VCaP (cell line): ENCODE measurements at regions not wholly inside any gene's neighbourhood (a gene's known extent, or its start where the extent isn't known, plus 50 kb on each side); places are given as distances from the start of the nearest gene placed in this dataset.

ENCODE experiments used
- H3K27ac ChIP-seq: fragments of 450-650 bp; 2 replicates; pipeline ENCODE4 v1.5.1; 2017
- TF ChIP-seq, protein P1 (sequence below): fragments of 450-650 bp; conservative IDR thresholded peaks from 2 replicates; pipeline ENCODE4 v1.5.1; 2017; ENCODE audit warnings: mild to moderate bottlenecking, moderate library complexity

DNA sequence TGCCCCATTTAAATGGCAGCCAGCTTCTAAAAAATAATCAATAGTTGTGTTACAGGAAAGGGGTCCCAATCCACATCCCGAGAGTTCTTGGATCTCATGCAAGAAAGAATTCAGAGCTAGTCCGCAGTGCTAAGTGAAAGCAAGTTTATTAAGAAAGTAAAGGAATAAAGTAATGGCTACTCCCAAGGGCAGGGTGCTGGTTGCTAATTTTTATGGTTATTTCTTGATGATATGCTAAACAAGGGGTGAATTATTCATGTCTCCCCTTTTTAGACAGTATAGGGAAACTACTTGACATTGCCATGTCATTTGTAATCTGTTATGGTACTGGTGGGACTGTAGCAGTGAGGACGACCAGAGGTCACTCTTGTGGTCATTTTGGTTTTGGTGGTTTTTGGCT, 591.3 kb downstream of the LRFN5 start:
- TF ChIP-seq, protein P1, sequence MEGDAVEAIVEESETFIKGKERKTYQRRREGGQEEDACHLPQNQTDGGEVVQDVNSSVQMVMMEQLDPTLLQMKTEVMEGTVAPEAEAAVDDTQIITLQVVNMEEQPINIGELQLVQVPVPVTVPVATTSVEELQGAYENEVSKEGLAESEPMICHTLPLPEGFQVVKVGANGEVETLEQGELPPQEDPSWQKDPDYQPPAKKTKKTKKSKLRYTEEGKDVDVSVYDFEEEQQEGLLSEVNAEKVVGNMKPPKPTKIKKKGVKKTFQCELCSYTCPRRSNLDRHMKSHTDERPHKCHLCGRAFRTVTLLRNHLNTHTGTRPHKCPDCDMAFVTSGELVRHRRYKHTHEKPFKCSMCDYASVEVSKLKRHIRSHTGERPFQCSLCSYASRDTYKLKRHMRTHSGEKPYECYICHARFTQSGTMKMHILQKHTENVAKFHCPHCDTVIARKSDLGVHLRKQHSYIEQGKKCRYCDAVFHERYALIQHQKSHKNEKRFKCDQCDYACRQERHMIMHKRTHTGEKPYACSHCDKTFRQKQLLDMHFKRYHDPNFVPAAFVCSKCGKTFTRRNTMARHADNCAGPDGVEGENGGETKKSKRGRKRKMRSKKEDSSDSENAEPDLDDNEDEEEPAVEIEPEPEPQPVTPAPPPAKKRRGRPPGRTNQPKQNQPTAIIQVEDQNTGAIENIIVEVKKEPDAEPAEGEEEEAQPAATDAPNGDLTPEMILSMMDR: no peak
- no peak overlapping the region for H3K27ac ChIP-seq

DNA sequence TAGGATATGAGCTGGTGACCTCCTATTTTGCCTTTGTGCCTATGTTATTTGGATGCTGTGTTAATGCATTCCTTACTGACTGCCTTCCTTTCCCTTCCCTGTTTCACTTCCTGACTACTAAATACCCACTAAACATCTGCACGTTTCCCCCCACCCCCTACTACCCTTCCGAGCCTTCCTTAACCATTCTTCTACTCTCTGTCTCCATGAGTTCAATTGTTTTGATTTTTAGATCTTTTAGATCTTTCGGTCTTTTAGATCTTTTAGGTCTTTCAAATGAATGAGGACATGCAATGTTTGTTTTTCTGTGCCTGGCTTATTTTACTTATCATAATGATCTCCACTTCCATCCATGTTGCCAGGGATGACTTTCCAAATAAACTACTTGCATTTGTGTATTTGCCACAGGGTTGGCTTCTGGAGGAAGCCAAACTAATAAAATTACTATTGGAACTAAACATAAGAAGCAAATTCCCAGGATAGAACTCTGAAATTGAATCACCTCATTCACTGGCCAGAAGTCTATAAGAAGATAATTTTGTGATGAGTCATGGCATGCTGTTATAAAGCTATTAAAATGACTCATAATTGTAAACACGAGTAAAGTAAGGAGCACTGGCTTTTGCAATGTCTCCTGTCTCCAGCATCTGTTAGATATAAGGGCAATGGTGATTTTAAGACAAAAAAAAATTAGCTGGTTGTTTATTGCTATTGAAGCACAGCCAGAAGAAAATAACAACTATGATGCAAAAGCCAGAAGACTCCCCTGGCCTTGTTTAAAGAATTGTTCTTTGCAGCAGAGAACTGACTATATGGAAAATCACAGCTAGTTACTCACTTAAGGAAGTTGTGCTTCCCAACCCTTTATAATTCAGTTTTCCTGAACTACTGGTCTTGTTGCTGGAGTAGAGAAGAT, 586.3 kb downstream of the LRFN5 start:
- no peak overlapping the region for H3K27ac ChIP-seq

DNA sequence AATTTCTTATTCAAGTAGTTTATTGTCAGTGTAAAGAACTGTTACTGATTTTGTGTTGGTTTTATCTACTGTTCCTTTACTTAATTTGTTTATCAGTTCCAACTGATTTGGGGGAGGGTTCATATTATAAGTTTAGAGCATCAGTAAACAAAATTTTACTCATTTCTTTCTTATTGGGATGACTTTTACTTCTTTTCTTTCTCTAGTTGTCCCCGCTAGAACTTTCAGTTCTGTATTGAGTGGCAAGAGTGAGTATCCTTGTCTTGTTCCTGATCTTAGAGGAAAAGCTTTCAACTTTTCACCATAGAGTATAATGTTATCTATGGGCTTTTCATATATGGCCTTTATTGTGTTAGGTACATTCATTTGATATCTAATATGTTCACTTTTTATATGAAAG, 584.1 kb downstream of the LRFN5 start:
- TF ChIP-seq, protein P1: no peak
- H3K27ac ChIP-seq: no peak overlapping the region

More for the DNA sequence above, 586.3 kb downstream of the LRFN5 start:
- TF ChIP-seq, protein P1: no peak

DNA sequence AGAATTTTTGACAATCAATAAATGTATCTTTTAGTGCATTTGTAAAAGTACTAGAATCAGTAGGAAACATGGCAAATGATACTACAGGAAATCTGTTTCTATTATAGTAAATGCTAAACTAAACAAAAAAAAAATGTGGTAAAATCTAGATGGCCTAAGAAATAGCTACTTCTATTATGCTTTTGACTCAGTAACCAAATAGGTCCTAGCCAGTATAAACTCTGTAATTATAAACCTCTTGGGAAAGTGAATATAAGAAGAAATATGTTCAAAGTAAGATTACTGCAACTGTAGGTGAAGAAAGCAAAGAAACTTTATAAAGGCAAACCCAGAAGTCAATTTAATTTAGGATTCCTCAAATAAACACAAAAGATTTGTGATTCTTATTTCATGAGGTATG, 581.2 kb downstream of the LRFN5 start:
- no peak overlapping the region for H3K27ac ChIP-seq
- TF ChIP-seq, protein P1: no peak

DNA sequence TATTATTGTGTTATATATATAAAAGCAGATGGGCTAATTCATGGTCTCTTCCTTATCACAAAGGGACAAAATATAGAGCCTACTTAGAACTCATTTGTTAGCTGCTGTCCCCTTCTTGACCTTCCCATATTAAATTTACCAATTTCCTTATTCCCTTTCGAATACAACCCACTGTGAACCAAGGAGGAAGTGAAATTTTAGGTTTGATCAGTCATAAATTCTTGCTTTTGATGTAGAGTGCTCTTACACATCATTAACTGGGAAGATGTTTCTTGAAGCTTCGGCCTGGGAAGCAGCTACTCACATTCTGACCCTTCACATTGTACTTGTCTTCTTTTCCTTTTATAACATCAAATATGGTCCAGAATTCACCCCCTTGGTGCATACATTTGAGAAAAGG, 579.0 kb downstream of the LRFN5 start:
- TF ChIP-seq, protein P1: no peak
- H3K27ac ChIP-seq: no peak overlapping the region

DNA sequence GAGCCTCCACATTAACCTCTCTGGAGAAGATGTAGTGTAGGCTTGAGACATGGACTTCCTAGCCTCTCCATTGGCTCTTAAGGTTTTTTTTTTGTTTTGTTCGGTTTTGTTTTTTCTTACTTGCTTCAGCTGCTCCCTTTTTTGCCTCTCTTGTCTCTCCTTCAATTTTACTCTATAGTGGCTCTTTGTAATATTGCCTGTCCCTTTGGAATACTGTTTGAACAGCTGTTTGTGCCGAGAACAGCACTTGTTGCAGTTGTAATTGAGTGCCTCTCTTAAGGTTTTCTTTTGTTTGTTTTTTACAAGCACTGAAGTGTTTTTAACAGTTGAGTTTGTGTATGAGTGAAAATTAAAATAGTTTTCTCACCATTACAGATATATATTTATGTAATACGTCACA, 567.7 kb downstream of the LRFN5 start:
- H3K27ac ChIP-seq: no peak overlapping the region
- TF ChIP-seq, protein P1: no peak

DNA sequence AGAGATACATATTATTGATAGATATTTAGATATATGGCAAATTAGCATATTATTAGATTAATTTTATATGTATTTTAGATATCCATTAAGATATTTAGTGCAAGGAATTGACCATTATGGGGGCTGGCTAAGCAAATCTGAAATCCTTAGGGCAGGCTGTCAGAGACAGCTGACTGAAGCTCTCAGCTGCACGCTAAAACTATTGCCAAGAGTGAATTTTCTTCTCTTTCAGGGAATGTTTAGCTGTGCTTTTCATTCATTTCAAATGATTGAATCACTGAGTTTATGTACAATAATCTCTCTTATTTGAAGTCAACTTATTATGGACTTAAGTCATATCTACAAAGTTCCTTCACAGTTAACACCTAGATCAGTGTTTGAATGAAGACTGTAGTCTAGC, 566.5 kb downstream of the LRFN5 start:
- TF ChIP-seq, protein P1: no peak
- H3K27ac ChIP-seq: no peak overlapping the region
